Transverse colon (tissue), 4 donors: ENCODE measurements at regions not wholly inside any gene's neighbourhood (a gene's known extent, or its start where the extent isn't known, plus 50 kb on each side); places are given as distances from the start of the nearest gene placed in this dataset.

ENCODE experiments used
- POLR2A ChIP-seq: fragments of 450-650 bp; IDR thresholded peaks from one replicate; pipeline ENCODE4 v1.6.1; 2016; ENCODE audit warnings: antibody characterized with exemption, mild to moderate bottlenecking, moderate library complexity
- POLR2AphosphoS5 ChIP-seq, 3 donors: sonication (generic); formaldehyde crosslinking; IDR thresholded peaks; one replicate each; pipeline ENCODE4 v1.6.1; 2016; ENCODE audit warnings: antibody characterized with exemption in 3 of 3
- TF ChIP-seq, protein P1 (sequence below), 5 experiments: fragments of 200-600 bp in 3 of 5; fragments of 450-650 bp in 2 of 5; sonication (generic) in 3 of 5; IDR thresholded peaks; 1 replicate in 2 of 5; 2 replicates in 3 of 5; pipeline ENCODE4 v1.5.1; 2016 to 2017; ENCODE audit warnings: antibody characterized with exemption in 5 of 5, inconsistent platforms in 3 of 5, mild to moderate bottlenecking in 2 of 5, moderate library complexity in 1 of 5

DNA sequence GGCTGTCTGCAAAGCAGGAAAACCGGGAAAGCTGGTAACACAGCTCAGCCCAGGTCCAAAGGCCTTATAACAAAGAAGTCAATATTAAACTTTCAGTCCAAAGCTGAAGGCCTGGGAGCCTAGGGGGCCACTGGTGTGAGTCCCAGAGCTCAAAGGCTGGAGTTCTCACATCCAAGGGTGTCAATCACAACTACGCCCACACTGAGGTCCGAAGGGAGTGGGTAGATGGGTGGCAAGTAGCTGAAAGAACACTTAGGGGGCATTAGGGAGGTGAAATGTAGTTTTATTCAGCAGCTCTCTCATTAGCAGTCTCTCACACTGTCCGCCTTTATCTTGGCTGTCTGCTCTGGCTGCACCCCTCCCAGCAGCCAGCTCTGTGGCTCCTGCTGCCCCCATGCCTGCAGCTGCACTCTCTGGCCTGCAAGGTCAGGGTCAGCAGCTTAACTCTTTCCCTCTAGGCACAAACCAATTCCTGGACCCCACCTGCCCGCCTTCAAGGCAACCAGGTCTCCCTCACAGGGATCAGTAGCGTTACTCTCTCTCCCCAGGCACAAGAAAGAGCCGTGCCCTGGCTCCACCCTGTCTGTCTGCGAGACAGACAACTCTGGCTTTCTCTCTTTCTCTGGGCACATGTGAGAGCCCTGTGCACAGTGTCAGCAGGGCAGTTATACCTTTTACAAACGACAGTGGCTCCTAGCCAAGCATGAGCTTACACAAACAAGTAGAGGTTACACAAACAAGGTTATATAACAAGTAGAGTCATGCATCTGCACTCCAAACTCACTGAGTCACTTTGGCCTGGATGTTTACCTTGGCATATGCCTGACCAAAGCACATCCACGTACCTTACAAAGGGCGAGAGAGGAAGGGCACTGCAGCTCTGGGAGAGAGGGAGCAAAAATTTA, 249.4 kb upstream of the PCDH20 start:
- TF ChIP-seq, protein P1, sequence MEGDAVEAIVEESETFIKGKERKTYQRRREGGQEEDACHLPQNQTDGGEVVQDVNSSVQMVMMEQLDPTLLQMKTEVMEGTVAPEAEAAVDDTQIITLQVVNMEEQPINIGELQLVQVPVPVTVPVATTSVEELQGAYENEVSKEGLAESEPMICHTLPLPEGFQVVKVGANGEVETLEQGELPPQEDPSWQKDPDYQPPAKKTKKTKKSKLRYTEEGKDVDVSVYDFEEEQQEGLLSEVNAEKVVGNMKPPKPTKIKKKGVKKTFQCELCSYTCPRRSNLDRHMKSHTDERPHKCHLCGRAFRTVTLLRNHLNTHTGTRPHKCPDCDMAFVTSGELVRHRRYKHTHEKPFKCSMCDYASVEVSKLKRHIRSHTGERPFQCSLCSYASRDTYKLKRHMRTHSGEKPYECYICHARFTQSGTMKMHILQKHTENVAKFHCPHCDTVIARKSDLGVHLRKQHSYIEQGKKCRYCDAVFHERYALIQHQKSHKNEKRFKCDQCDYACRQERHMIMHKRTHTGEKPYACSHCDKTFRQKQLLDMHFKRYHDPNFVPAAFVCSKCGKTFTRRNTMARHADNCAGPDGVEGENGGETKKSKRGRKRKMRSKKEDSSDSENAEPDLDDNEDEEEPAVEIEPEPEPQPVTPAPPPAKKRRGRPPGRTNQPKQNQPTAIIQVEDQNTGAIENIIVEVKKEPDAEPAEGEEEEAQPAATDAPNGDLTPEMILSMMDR (IDR thresholded peaks at IDR 0.05), result no peak
- no peak for TF ChIP-seq POLR2A
- TF ChIP-seq POLR2AphosphoS5 (IDR thresholded peaks at IDR 0.05), result no peak
